ENCODE measurements at regions not wholly inside any gene's neighbourhood (a gene's known extent, or its start where the extent isn't known, plus 50 kb on each side); places are given as distances from the start of the nearest gene placed in this dataset.

DNA sequence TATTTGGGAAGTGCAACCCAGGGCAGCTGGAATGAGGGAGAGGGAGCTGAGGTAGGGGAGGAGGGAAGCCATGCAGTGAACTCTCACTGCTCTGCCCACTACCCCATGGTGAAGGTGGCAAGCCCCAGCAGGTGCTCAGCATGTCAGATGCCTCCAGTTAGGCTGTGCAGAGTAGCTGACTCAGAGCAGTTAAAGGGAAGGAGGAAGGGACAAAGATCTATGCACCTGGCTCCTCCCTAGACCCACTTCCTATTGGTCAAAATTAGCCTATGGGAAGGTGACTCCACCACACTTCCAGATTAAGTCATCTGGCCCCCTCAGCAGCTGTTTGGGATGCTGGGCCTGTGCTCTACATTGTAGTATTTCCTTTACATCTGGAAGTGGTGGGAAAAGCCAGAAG lies 125.7 kb upstream of the MTPN start:
- TF ChIP-seq CTCF (conservative IDR thresholded peaks at IDR 0.05; ENCODE audit: low read depth, low read length) (no peak), POLR2A (IDR thresholded peaks at IDR 0.05; ENCODE audit: low read depth, low read length) (no peak), BHLHE40 (IDR thresholded peaks at IDR 0.05; ENCODE audit: low read depth, low read length) (no peak), MXI1 (IDR thresholded peaks at IDR 0.05; ENCODE audit: borderline replicate concordance, low read depth, low read length) (no peak), RAD21 (IDR thresholded peaks at IDR 0.05; ENCODE audit: low read length) (no peak), CEBPB (IDR thresholded peaks at IDR 0.05; ENCODE audit: low read depth, low read length) (no peak), RFX5 (IDR thresholded peaks at IDR 0.05; ENCODE audit: low read depth, low read length) (no peak), CHD1 (IDR thresholded peaks at IDR 0.05; ENCODE audit: low read depth, low read length) (no peak), FOS (IDR thresholded peaks at IDR 0.05; ENCODE audit: low read depth, low read length) (no peak)
